A204.1 (cell line): ENCODE measurements at regions not wholly inside any gene's neighbourhood (a gene's known extent, or its start where the extent isn't known, plus 50 kb on each side); places are given as distances from the start of the nearest gene placed in this dataset.
"Not testable (repeated sequence)": the region's sequence is repeated elsewhere in the genome, so short reads cannot be mapped to it uniquely, and the experiment has no call there.

Source experiments
- FAIRE-seq: peaks from 2 replicates; lab custom pipeline; 2012; peaks lifted over from hg19 to GRCh38; lab: Jason Lieb, UNC

DNA sequence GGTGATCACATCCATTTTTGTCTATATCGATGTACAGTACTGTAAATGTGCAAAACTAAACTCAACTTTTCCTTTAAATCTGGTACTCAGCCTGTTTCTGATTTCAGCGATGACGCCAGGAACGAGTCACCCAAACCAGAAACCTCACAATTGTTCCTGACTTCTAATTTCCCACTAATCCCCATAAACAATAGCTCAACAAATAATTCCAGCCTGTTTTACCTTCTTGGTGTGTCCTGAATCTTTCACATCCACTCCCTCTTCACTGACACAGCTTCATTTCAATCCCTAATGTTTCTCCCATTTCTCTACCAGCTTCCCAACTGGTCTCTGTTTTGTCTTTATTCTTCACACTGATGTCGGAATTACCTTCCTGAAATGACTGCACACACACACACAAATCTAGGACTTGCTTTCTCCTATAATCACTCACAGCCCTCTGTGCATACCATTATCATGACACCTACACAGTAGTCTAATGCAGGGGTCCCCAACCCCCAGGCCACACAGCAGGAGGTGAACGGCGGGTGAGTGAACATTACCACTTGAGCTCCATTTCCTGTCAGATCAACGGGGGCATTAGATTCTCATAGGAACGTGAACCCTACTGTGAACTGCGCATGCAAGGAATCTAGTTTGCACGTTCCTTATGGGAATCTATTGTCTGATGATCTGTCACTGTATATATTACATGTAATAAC lies 97.8 kb upstream of the SLC30A5 start:
- FAIRE-seq = no peak

DNA sequence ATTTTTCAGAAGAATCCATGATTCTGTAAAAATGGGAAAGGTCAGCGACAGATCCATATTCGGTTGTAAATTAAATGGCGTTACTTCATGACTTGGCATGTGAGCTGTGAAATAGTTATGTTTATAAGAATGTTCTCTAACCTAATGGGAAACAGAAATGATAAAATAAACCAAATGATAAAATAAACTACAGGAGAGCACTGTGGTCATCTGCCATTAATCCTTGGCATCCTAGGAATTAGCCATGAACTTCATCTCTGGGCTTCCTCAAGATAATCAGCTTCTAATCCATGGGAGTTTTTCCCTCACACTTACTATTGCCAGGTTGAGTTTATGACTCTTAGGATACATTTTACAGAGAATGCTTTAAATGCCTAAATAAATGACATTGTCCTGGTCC lies 94.6 kb upstream of the SLC30A5 start:
- no peak for FAIRE-seq

DNA sequence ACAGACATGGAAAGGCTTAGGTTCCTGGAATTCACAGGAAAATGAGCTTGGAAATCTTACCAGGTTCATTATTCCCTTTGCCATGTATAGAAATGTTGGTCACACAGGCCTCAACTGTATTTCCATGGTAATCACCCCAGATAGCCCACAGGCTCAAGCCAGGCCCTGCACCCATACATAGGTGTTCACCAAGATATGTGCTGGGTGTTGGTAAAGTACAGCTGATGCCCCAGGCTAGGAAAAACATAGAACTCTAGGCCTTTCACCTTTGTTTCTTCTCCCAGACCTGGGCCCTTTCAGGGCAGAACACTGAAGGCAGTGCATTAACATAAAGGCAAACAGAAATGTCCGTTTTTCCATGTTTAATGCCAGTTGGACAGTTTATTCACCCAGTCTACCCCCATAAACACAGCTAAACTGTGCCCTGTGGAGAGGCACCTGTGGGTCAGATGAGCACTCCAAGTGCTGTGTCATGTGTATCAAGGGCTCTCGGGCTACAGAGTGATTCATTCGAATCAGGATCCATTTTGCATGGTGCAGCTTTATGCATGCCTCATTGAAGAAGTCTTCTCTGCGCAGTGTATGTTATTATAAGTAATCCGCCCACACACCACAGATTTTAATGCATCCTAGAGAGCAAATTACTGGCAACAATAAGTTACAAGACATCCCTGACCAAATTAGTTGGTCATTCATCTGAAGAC lies 93.4 kb upstream of the SLC30A5 start:
- no peak for FAIRE-seq

DNA sequence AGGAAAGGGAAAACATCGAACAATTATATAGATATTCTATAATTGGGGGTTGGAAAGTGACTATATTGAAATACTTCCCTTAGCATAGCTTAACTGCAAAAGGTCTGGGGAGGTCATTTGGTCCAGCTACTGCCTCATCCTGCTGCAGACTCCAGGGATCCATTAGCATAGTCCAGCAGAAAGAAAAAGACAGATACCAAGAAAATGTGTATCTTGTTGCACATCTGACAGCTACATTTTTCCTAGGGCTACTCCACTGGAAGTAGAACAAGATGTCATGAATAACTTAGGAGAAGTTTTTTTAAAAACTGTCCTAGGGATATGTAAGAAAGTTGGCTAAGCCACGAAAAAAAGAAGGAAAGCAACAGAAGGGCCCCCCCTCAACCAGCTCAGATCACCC lies 92.9 kb upstream of the SLC30A5 start:
- FAIRE-seq = no peak

GRCh38 chr5:69001627-69002026 lies 92.2 kb upstream of the SLC30A5 start:
- FAIRE-seq = no peak

GRCh38 chr5:69004127-69004526 lies 89.7 kb upstream of the SLC30A5 start:
- no peak for FAIRE-seq

GRCh38 chr5:69004676-69005075 lies 89.1 kb upstream of the SLC30A5 start:
- no peak for FAIRE-seq

DNA sequence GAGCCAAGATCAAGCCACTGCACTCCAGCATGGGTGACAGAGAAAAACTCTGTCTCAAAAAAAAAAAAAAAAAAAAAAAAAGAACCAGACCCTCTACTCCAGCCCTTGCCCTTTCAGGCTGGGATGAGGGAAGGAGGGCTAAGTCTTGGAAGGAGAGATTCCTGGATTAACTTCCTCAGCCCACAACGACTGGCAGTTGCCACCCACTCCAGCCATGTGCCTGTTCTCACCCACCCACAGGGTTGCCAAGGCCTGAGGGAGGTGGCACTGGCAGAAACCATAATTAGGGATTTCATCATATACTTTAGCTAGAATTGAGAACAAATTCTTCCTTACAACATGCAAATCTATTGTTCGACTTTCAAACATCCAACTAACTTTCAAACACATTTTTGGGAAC lies 87.8 kb upstream of the SLC30A5 start:
- no peak for FAIRE-seq

GRCh38 chr5:69007163-69007562 lies 86.7 kb upstream of the SLC30A5 start:
- no peak for FAIRE-seq

GRCh38 chr5:69007726-69008368 lies 86.0 kb upstream of the SLC30A5 start:
- FAIRE-seq = no peak

- no peak for FAIRE-seq
These were observed 83.3 kb upstream of the SLC30A5 start for GRCh38 chr5:69010476-69010875.

GRCh38 chr5:69011910-69012309 lies 81.9 kb upstream of the SLC30A5 start:
- FAIRE-seq = no peak

- FAIRE-seq = no peak
These were observed 80.3 kb upstream of the SLC30A5 start for GRCh38 chr5:69013481-69013880.

DNA sequence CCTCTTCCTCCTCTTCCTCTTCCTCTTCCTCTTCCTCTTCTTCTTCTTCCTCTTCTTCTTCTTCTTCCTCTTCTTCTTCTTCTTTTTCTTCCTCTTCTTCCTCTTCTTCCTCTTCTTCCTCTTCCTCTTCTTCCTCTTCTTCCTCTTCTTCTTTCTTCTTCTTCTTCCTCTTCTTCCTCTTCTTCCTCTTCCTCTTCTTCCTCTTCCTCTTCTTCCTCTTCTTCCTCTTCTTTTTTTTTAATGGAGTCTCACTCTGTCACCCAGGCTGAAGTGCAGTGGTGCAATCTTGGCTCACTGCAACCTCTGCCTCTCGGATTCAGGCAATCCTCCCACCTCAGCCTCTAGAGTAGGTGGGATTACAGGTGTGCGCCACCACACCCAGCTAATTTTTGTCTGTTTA lies 79.8 kb upstream of the SLC30A5 start:
- not testable (repeated sequence) for FAIRE-seq

GRCh38 chr5:69019668-69020375 lies 74.0 kb upstream of the SLC30A5 start:
- FAIRE-seq = no peak

GRCh38 chr5:69024241-69024651 lies 69.6 kb upstream of the SLC30A5 start:
- FAIRE-seq = peak; percentile 86

GRCh38 chr5:69029292-69029691 lies 64.5 kb upstream of the SLC30A5 start:
- FAIRE-seq = no peak

- FAIRE-seq = no peak
These were observed 63.3 kb upstream of the SLC30A5 start for GRCh38 chr5:69030358-69031062.

GRCh38 chr5:69032009-69032408 lies 61.8 kb upstream of the SLC30A5 start:
- no peak for FAIRE-seq

DNA sequence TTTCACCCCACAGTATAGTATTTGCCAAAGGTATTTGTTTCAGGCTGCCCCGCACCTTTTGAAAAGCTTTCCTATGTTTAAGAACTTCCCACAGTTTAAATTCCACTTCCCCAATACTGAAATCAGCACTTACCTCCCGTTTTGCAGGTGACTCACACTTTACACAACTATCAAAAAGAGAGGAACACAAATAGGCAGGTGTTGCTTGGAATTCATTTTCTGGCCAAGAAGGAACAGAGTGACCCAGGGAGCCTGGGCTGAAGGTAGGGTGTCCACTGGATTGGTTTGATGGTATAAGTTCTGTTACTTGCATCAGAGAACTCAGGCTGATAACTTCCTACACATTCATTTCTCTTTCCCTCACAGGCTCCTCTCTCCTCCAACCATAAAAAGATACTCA lies 60.1 kb upstream of the SLC30A5 start:
- FAIRE-seq = no peak

DNA sequence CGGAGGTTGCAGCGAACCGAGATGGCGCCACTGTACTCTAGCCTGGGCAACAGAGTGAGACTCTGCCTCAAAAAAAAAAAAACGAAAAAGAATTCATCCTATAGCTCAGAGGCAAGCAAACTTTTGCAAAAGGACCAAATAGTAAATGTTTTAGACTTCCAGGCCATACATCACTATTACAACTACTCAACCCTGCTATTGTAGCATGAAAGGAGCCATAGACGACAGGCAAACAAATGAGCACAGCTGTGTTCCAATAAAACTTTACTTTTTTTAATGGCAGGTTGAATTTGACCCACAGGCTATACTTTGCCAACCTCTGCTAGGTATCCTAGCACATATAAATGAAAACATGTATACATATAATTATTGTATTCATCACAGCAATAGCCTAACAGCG lies 58.9 kb upstream of the SLC30A5 start:
- no peak for FAIRE-seq

DNA sequence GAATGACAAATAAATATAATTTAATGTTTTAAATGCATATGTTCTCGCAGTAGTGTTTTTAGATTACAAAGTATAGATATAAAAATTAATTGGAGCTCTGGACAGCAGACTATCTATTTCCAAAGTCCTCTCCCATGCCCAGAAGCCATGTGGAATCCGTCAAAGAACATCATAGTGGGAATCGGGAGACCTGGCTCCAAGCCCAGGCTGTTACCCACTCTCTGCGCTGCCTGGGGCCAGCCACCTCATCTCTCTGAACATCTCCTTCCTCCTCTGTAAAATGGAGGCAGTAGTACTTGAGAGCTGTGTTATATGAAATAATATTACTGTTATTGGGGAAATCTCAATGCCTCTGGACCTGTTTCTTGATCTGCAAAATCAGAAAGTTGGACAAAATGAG lies 58.1 kb upstream of the SLC30A5 start:
- no peak for FAIRE-seq
